ENCODE measurements at regions not wholly inside any gene's neighbourhood (a gene's known extent, or its start where the extent isn't known, plus 50 kb on each side); places are given as distances from the start of the nearest gene placed in this dataset.

DNA sequence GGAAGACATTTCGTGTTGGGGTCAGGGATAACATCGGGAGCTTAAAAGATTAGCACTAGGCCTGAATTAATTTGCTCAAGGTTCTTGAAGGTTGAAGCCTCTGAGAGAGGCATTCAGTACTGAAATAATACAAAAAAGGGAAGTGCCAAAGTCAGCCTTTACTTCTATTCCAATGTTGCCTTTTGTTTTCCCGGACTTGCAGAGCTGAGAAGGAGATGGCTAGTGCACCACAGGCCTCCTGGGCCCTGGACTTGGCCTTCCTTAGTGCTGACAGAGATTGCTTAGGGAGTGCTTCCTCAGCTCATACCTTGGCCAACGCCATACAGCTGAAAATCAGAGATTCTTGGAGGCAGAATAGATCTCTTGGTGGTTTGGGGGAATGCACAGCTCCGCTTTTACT, 333.6 kb upstream of the TBL1XR1 start:
- TF ChIP-seq, protein P1, sequence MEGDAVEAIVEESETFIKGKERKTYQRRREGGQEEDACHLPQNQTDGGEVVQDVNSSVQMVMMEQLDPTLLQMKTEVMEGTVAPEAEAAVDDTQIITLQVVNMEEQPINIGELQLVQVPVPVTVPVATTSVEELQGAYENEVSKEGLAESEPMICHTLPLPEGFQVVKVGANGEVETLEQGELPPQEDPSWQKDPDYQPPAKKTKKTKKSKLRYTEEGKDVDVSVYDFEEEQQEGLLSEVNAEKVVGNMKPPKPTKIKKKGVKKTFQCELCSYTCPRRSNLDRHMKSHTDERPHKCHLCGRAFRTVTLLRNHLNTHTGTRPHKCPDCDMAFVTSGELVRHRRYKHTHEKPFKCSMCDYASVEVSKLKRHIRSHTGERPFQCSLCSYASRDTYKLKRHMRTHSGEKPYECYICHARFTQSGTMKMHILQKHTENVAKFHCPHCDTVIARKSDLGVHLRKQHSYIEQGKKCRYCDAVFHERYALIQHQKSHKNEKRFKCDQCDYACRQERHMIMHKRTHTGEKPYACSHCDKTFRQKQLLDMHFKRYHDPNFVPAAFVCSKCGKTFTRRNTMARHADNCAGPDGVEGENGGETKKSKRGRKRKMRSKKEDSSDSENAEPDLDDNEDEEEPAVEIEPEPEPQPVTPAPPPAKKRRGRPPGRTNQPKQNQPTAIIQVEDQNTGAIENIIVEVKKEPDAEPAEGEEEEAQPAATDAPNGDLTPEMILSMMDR (IDR thresholded peaks at IDR 0.05) = no peak
- TF ChIP-seq POLR2A (IDR thresholded peaks at IDR 0.05) (no peak), POLR2AphosphoS5 (IDR thresholded peaks at IDR 0.05) (no peak)

Measured in breast epithelium (tissue), 3 donors.